KBM-7 (cell line): ENCODE measurements at regions not wholly inside any gene's neighbourhood (a gene's known extent, or its start where the extent isn't known, plus 50 kb on each side); places are given as distances from the start of the nearest gene placed in this dataset.

Source experiments
- DNase-seq: peaks from one replicate; pipeline ENCODE4 v3.0.0-alpha.2; 2015
- in situ Hi-C: fragments of 300-500 bp; cut with MboI; formaldehyde crosslinking; loops from 2 replicates; pipeline ENCODE4 v1.14.3; 2020; ENCODE audit warnings: low sequenced_read_pairs, low pct_unique_long_range_greater_than_20kb, mixed read lengths

GRCh38 chr4:23369331-23369730, 520.5 kb downstream of the PPARGC1A start:
- in situ Hi-C loops: no loop called here
- DNase-seq: no peak

DNA sequence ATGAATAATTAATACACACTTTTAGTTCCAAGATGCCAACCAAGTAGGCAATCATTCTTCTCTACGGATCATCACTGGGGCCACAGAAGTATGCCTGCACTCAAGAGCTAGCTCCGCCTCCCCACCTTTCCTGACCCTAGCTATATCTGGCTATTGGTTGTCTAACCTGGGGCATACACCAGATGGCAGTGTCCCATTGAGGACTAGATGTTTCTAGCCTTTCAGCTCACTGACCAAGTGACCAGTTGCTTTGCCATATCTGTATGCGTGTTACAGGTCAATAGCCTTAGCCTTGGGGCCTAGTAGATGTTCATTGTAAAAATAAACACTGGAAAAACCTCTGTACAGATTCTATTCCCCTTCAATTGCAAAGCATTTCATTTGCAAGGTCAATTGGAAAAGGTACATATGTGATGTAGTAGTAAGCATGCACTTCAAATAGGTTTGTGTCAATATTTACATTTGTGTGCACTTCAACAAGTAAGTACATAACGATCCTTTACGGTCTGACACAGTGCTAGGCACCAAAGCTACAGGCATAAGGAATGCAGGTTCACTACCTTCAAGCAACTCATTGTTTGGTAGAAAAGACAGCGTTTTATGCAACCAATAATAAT, 521.7 kb downstream of the PPARGC1A start:
- peak; percentile 3 for DNase-seq
- in situ Hi-C loops: no loop called here

- in situ Hi-C loops: no loop called here
- DNase-seq: no peak
Observed at GRCh38 chr4:23366557-23366906, 523.3 kb downstream of the PPARGC1A start.

- in situ Hi-C loops: no loop called here
- no peak for DNase-seq
Observed at GRCh38 chr4:23365871-23366556, 523.8 kb downstream of the PPARGC1A start.

GRCh38 chr4:23365086-23365485, 524.8 kb downstream of the PPARGC1A start:
- in situ Hi-C loops: no loop called here

GRCh38 chr4:23364167-23364566, 525.7 kb downstream of the PPARGC1A start:
- in situ Hi-C loops: no loop called here
- DNase-seq: no peak

More at GRCh38 chr4:23365086-23365485, 524.8 kb downstream of the PPARGC1A start:
- DNase-seq: no peak

GRCh38 chr4:23361453-23361852, 528.4 kb downstream of the PPARGC1A start:
- no peak for DNase-seq
- in situ Hi-C loops: no loop called here

DNA sequence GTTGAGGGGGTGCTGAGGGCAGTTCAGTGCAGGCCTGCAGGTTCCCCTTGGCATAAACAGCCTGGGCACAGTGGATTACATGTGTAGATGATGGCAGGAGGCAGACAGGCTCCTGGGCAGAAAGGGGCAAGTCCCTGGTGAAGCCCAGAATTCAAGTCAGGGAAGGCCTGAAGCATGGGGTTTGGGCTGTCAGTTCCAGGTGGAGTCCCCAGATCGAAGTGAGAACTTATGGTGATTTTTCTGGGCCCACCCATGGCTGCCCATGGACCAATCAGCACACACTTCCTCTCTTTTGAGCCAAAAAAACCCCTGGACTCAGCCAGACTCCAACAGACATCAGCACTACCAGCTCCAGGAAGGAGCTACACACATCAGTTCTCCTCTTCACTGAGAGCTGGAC, 529.1 kb downstream of the PPARGC1A start:
- DNase-seq: no peak

GRCh38 chr4:23355258-23355657, 534.6 kb downstream of the PPARGC1A start:
- in situ Hi-C loops: no loop called here
- DNase-seq: no peak

More for the DNA sequence above, 529.1 kb downstream of the PPARGC1A start:
- in situ Hi-C loops: no loop called here

DNA sequence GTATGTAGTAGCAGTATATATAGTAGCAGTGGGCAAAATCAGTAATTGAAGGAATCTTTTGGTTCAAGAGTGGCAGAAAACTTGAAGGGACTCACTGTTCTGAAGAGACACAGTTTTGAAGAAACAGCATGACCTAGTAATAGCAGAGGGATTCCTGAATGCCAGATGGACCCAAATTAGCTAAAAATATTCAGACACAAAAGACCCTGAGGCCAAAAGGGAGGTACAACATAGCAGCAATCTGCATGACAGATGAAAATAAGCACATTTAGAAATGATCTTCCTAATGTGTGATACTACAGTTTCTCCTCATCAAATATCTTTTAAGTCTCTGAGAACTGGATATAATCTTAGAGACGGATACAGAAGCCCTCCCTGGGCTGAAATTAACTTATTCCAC, 536.6 kb downstream of the PPARGC1A start:
- no peak for DNase-seq

DNA sequence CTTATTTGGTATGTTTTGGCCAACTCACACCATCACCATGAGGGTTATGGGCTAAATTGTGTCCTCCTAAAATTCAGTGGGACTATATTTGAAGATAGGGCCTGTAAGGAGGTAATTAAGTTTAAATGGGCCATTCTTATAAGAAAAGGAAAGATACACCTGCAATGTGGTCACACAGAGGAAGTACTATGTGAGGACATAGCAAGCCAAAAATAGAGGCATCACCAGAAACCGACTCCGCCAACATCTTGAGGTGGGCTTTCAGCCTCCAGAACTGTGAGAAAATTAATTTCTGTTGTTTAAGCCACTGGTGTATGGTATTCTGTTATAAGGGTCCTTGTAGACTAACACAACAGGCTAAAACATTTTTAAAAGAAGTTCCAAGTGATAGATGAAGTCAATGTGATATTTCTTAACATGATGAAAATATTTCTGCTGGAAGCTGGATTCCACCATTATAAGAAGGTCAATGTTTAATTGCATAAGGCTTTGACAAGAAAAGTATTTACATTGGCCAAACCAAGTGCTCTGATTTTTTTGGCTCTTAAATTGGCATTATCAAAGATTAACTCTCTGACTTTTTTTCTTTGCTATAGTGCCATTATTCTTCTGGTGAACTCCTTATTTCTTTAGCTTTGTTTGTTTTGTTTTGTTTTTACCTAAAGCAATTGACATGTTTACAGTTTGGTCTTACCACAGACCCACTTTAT, 540.9 kb downstream of the PPARGC1A start:
- in situ Hi-C loops: no loop called here
- DNase-seq: no peak

More for the DNA sequence above, 536.6 kb downstream of the PPARGC1A start:
- in situ Hi-C loops: no loop called here

GRCh38 chr4:23337292-23337691, 552.6 kb downstream of the PPARGC1A start:
- in situ Hi-C loops: no loop called here
- peak; percentile 29 for DNase-seq

DNA sequence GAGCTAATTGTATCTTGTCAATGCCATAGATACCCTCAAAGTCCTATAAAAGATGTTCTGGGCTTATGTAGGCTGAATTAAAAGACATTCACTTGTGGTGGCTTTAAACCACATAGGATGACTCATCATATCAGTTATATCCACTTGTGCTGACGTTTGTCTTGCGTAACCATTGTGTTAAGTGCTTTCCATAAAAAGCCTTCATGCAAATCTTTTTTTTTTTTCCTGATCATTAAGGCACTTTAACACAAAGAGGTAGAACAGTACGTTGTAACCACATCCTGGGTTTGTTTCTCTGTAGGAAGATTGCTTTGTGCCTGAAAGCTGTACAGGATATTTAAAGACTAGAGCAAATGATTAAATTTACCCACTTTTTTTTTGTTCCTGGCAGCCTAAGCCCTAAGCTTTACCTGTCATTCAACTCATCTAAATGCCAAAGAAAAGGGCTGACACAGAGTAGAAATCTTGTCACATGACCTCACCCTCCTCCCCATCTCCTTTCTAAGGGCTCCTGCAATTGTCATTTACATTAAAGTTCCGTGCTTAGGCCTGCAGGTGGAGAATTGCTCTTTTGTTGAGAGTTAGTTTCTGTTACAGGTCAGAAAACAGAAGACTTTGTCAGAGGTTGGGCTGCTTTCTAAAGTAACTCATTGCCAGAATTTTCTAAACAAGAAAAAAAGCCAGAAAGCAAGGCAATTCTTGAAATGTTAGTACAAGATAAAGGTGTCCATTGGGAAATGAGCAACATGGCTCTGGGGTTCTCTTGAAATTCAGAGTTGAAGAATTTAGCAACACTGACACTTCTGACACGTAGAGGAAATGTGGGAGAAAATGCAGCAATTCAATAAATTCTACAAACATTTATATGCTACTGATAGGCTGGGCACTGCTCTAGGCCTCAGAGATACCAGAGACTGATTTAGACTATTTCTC, 555.6 kb downstream of the PPARGC1A start:
- in situ Hi-C loops: no loop called here
- peak; percentile 97 for DNase-seq

GRCh38 chr4:23333556-23333945, 556.3 kb downstream of the PPARGC1A start:
- in situ Hi-C loops: no loop called here
- no peak for DNase-seq

DNA sequence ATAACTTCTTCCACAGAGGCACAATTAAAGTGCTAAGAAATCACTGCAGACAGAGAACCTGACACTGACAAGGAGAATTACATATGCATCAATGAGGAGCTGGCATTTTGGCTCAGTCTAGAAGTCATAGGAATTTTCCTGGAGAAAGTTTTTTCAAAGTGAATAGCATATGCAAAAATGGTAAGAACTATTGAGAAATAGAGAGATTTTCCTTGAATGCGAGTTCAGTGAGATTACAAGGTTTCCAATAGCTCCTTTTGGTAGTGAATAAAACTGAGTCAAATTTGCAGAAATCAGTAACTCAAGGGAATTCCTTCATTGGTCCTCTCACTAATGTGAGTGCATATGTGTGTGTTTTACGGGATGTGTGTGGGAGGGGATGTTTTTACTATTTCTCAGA, 557.5 kb downstream of the PPARGC1A start:
- in situ Hi-C loops: no loop called here

GRCh38 chr4:23327120-23327519, 562.7 kb downstream of the PPARGC1A start:
- no peak for DNase-seq
- in situ Hi-C loops: no loop called here

More for the DNA sequence above, 557.5 kb downstream of the PPARGC1A start:
- DNase-seq: no peak

- in situ Hi-C loops: no loop called here
- DNase-seq: no peak
Observed at GRCh38 chr4:23324021-23324690, 565.7 kb downstream of the PPARGC1A start.

- DNase-seq: no peak
- in situ Hi-C loops: no loop called here
Observed at GRCh38 chr4:23323436-23323835, 566.4 kb downstream of the PPARGC1A start.

DNA sequence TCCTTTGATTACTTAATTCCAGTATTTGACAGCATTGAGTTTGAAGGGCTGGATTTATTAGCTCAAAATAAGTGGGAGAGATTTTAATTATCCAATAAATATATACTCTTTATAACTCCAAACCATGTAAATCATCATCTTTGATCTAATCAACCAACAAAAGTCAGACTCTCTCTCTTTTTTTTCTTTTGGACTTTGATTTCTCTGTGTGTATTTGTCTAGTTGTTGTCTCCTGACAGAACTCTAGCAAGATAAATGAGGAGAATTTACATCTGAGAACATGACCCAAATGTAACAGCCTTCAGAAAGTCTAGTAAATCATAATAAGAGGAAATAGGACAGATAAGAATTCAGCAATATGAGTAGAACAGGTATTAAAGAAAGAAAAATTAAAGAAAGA, 567.1 kb downstream of the PPARGC1A start:
- DNase-seq: no peak
- in situ Hi-C loops: no loop called here
